K562 (cell line): ENCODE measurements at regions not wholly inside any gene's neighbourhood (a gene's known extent, or its start where the extent isn't known, plus 50 kb on each side); places are given as distances from the start of the nearest gene placed in this dataset.

ENCODE experiments used
- ATAC-seq: fragments of 200-7000 bp; cut with Tn5 transposase; 3 replicates; pipeline ENCODE4 v1.9.1; 2020; ENCODE audit warnings: moderate library complexity
- BruUV-seq: library from RNA; stranded (reverse); fragments of 400-500 nt; replicated peaks from 2 replicates; lab custom pipeline; 2021; lab: Mats Ljungman, UMichigan
- CTCF ChIA-PET: fragments of 300-600 bp; formaldehyde crosslinking; extraction: SDS; loops from one replicate; lab custom pipeline; 2021; ENCODE audit warnings: low intra/inter-chr PET ratio; lab: Yijun Ruan, JAX
- POLR2A ChIA-PET: fragments of 300-600, 350-650 bp; sonication (Branson Sonifier 250); formaldehyde crosslinking; extraction: SDS; loops from one replicate; lab custom pipeline; 2021; ENCODE audit warnings: antibody characterized with exemption, inconsistent platforms; lab: Yijun Ruan, JAX
- DNase-seq, 4 experiments: peaks; one replicate each; pipeline versions ENCODE4 v3.0.0 to v3.0.0-alpha.2; 2011 to 2018; ENCODE audit warnings: low spot score in 3 of 4, mixed read lengths in 3 of 4; ENCODE audit errors: extremely low read depth in 1 of 4
- FAIRE-seq: peaks from 2 replicates; lab custom pipeline; 2011; peaks lifted over from hg19 to GRCh38; lab: Jason Lieb, UNC
- H2AFZ ChIP-seq: 2 replicates; pipeline ENCODE4 v1.6.0; 2011; ENCODE audit warnings: low read depth, low read length, control low read depth, inconsistent platforms
- H3K27ac ChIP-seq: fragments of 200-600 bp; 3 replicates; pipeline ENCODE4 v1.8.0; 2011; ENCODE audit warnings: low read depth, mild to moderate bottlenecking, control low read depth, inconsistent platforms, low read length, moderate library complexity, mixed read lengths; ENCODE audit errors: extremely low read depth
- H3K27me3 ChIP-seq, 2 experiments: fragments of 300-600 bp in 1 of 2; 2 replicates in 1 of 2; 3 replicates in 1 of 2; pipeline versions ENCODE4 v1.6.0 to v1.8.0; 2011; ENCODE audit warnings: inconsistent platforms in 2 of 2, low read length in 2 of 2, mild to moderate bottlenecking in 1 of 2, mixed read lengths in 1 of 2, moderate library complexity in 1 of 2; ENCODE audit not compliant: control insufficient read depth in 2 of 2, insufficient read depth in 2 of 2
- H3K36me3 ChIP-seq: fragments of 300-600 bp; 3 replicates; pipeline ENCODE4 v1.8.0; 2011; ENCODE audit warnings: mild to moderate bottlenecking, low read length, inconsistent platforms; ENCODE audit not compliant: control insufficient read depth, insufficient read depth
- H3K4me1 ChIP-seq, 2 experiments: fragments of 200-600 bp in 1 of 2; replicated peaks in 1 of 2; 2 replicates in 1 of 2; 3 replicates in 1 of 2; pipeline versions ENCODE4 v1.5.1 to v1.8.0; 2011; ENCODE audit warnings: inconsistent platforms in 2 of 2, low read length in 2 of 2, mild to moderate bottlenecking in 1 of 2, mixed read lengths in 1 of 2, moderate library complexity in 1 of 2; ENCODE audit not compliant: control insufficient read depth in 2 of 2, insufficient read depth in 2 of 2
- H3K4me2 ChIP-seq: 2 replicates; pipeline ENCODE4 v1.6.1; 2011; ENCODE audit warnings: low read length, control low read depth, inconsistent platforms, mixed read lengths; ENCODE audit not compliant: insufficient read depth
- H3K4me3 ChIP-seq: fragments of 200-600 bp; sonication (generic), shearing (Covaris generic); 2 replicates; pipeline ENCODE4 v1.5.1; 2016; ENCODE audit warnings: control low read depth, inconsistent platforms
- H3K79me2 ChIP-seq: fragments of 200-600 bp; 3 replicates; pipeline ENCODE4 v1.8.0; 2011; ENCODE audit warnings: low read length, inconsistent platforms; ENCODE audit not compliant: control insufficient read depth, insufficient read depth
- H3K9ac ChIP-seq, 2 experiments: 2 replicates each; pipeline versions ENCODE4 v1.6.0 to v1.6.1; 2011; ENCODE audit warnings: low read depth in 2 of 2, low read length in 2 of 2, control low read depth in 1 of 2, inconsistent platforms in 1 of 2, mild to moderate bottlenecking in 1 of 2, mixed read lengths in 1 of 2; ENCODE audit not compliant: insufficient read depth in 1 of 2
- H3K9me1 ChIP-seq: one replicate; pipeline ENCODE4 v1.6.0; 2011; ENCODE audit warnings: inconsistent platforms, mild to moderate bottlenecking, low read length, moderate library complexity; ENCODE audit not compliant: control insufficient read depth, insufficient read depth
- H3K9me3 ChIP-seq: replicated peaks from 2 replicates; pipeline ENCODE4 v1.5.1; 2011; ENCODE audit warnings: low read depth, low read length, inconsistent platforms; ENCODE audit not compliant: control insufficient read depth, insufficient read depth
- H4K20me1 ChIP-seq: replicated peaks from 2 replicates; pipeline ENCODE4 v1.6.1; 2011; ENCODE audit warnings: low read length, inconsistent platforms, mixed read lengths; ENCODE audit not compliant: control insufficient read depth, insufficient read depth
- MXI1 ChIP-seq: IDR thresholded peaks from 2 replicates; pipeline ENCODE4 v1.6.1; 2011; ENCODE audit warnings: low read depth, mild to moderate bottlenecking, improper control_type of control experiment, low read length
- ZNF175 ChIP-seq: fragments of 200-800 bp; sonication (Bioruptor generic); IDR thresholded peaks from 2 replicates; pipeline ENCODE4 v1.6.1; 2016; ENCODE audit warnings: low read depth, mild to moderate bottlenecking, missing genetic modification characterization, missing compliant biosample characterization
- ZNF589 ChIP-seq: fragments of 200-800 bp; sonication (Bioruptor generic); IDR thresholded peaks from 2 replicates; pipeline ENCODE4 v1.6.1; 2016; ENCODE audit warnings: low read depth, missing genetic modification characterization, missing compliant biosample characterization
- whole genome bisulfite sequencing: fragments of 100-300 bp; shearing (Covaris generic); methylation state at CpG from one replicate; pipeline ENCODE4 v1.1.6; 2016; ENCODE audit warnings: low coverage, mixed read lengths; ENCODE audit not compliant: insufficient coverage; ENCODE audit errors: missing lambda C conversion rate; 5-methylcytosine and 5-hydroxymethylcytosine counted together
- in situ Hi-C: fragments of 300-500 bp; cut with MboI; formaldehyde crosslinking; loops from 4 replicates; pipeline ENCODE4 v1.15.0; 2018; ENCODE audit warnings: inconsistent platforms, mixed read lengths
- intact Hi-C: fragments of 100-400 bp; cut with micrococcal nuclease; formaldehyde crosslinking; loops from 2 replicates; pipeline ENCODE4 v1.14.2; 2022

GRCh38 chr16:86663685-86664521 is 85.6 kb downstream of the FOXL1 start:
- H3K79me2 ChIP-seq, result no peaks in the 10 kb centered on the region
- FAIRE-seq, result no peak
- H4K20me1 ChIP-seq, result no peaks in the 10 kb centered on the region
- H3K9me3 ChIP-seq, result no peaks in the 10 kb centered on the region
- H3K4me2 ChIP-seq, result peak overlapping the region; percentile 50; the same call in 1 of the 2 replicates
- 37% methylated on average over 19 of the region's 19 CpGs for WGBS
- POLR2A ChIA-PET, result no interaction called here
- H3K9me1 ChIP-seq, result no peaks in the 10 kb centered on the region
- peaks cover 2 to 11% of the 10 kb centered on the region in 2 experiments; a peak in 2 of 5 replicates for H3K27me3 ChIP-seq
- no TSS peak for BruUV-seq
- no peak overlapping the region for H3K9ac ChIP-seq
- H3K36me3 ChIP-seq, result no peaks in the 10 kb centered on the region
- intact Hi-C loops, result no loop called here
- peak overlapping the region; percentile 26 for H2AFZ ChIP-seq
- peak overlapping the region; percentile 35; the same call in 2 of the 3 replicates for H3K27ac ChIP-seq
- in situ Hi-C loops, result no loop called here
- no peak for ATAC-seq
- CTCF ChIA-PET, result no interaction called here
- DNase-seq, result no peak
- no peak for TF ChIP-seq MXI1
- 0 out of 2 replicates have a peak, but pooled peaks have one; percentile 43 for TF ChIP-seq ZNF589 (CRISPR knock-in tag)
- TF ChIP-seq ZNF175, result peak; percentile 41; the same call in 1 of the 2 replicates
- H3K4me3 ChIP-seq, result no peak overlapping the region
- H3K4me1 ChIP-seq, result peaks cover 8 to 18% of the 10 kb centered on the region in 2 experiments
